ENCODE measurements at regions not wholly inside any gene's neighbourhood (a gene's known extent, or its start where the extent isn't known, plus 50 kb on each side); places are given as distances from the start of the nearest gene placed in this dataset.

DNA sequence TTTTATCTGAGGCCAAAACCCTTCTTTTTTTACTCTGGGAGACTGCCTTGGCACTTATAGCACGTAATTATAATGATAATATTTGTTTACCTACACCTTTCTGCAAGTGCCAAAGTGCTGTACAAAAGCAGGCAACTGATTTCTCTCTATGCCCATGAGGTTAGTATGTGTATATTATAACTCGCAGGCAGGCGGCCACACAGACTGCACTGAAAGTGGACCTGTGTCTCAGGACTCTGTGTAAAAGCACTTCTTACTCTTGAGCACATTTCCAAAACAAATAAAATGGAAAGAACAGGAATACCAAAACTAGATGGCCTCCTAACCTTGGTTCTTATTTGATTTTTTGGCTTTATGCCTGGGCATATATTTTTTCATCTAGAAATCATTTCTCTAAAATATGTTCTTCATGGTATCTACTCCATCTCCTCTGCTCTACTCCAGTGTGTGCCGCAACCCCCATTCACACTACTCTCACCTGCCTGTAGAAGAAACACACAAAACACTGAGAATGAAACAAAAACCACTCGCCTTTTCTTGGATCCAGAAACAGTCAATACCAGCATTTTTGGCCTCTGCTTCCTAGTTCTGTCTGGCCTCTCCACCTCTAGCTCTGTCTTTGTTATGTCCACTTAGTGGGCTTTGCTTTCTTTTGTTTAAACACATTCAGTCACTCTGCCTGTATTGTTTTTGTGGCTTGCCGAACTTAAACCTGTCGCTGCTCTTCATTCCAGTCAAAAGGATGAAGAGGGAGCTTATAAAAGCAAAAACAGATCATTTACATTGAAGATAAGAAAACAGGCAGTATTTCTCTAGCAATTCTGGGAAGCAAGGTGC lies 934.5 kb upstream of the TENM3 start:
- intact Hi-C loops (cut with DNase I), result no loop called here
- Histone ChIP-seq H3K4me3 (replicated peaks in 1 of 3) (no peak overlapping the region), H3K27me3 (no peaks in the 10 kb centered on the region), H3K4me1 (no peaks in the 10 kb centered on the region), H3K9me3 (no peaks in the 10 kb centered on the region), H3K27ac (no peak overlapping the region), H3K36me3 (no peaks in the 10 kb centered on the region)
- peak; percentile 14 to 20 for DNase-seq
- WGBS, 2 donors, result 25% methylated on average over 7 of the region's 7 CpGs
- TF ChIP-seq POLR2A (IDR thresholded peaks at IDR 0.05), result no peak
- TF ChIP-seq, protein P1, sequence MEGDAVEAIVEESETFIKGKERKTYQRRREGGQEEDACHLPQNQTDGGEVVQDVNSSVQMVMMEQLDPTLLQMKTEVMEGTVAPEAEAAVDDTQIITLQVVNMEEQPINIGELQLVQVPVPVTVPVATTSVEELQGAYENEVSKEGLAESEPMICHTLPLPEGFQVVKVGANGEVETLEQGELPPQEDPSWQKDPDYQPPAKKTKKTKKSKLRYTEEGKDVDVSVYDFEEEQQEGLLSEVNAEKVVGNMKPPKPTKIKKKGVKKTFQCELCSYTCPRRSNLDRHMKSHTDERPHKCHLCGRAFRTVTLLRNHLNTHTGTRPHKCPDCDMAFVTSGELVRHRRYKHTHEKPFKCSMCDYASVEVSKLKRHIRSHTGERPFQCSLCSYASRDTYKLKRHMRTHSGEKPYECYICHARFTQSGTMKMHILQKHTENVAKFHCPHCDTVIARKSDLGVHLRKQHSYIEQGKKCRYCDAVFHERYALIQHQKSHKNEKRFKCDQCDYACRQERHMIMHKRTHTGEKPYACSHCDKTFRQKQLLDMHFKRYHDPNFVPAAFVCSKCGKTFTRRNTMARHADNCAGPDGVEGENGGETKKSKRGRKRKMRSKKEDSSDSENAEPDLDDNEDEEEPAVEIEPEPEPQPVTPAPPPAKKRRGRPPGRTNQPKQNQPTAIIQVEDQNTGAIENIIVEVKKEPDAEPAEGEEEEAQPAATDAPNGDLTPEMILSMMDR (IDR thresholded peaks at IDR 0.05), result peak in 1 of 6 experiments; percentile 26

DNA sequence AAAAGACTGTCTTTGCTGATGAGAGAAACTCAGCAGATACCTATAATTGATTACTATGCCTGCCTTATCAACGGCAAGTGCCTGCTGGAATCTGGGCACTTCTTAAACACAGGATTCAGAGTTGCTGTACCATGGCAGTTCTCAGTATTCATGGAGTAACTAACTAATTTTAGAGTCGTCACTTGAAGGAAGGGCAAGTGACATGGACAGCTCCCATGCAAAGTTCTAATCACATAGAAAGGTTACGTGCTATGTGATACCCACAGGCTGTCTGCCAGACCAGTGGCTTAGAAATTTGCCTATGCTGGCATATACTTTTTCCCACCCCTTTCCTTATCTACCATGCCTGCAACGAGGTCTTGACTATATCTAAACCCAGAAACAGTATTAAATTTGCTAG lies 931.1 kb upstream of the TENM3 start:
- no peaks in the 10 kb centered on the region for H3K4me1 ChIP-seq
- TF ChIP-seq, protein P1 (IDR thresholded peaks at IDR 0.05), result no peak
- TF ChIP-seq POLR2A (IDR thresholded peaks at IDR 0.05), result no peak
- H3K36me3 ChIP-seq, result no peaks in the 10 kb centered on the region
- no peak for DNase-seq
- no peak overlapping the region for H3K27ac ChIP-seq
- intact Hi-C loops (cut with DNase I), result no loop called here
- no peak overlapping the region for H3K4me3 ChIP-seq (replicated peaks in 1 of 3)
- no peaks in the 10 kb centered on the region for H3K9me3 ChIP-seq
- H3K27me3 ChIP-seq, result no peaks in the 10 kb centered on the region
- 61 to 75% methylated on average over 4 of the region's 4 CpGs for WGBS, 2 donors

DNA sequence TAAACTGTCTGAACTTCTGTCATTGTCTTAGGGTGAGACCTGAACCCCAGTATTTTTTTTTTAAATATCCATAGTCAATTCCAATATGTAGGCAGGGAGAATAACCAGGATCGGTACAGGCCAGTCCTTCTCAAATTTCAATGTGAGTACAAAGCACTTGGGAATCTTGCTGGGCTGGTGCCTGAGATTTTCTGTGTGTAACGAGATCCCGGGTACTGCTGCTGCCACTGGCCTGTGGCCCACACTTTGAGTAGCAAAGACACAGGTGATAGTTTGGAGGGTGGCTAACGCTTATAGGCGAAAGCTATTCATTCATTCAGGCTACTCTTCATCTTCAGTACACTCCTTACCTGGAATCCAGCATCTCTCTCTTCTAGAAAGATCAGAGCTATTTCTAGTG lies 923.6 kb upstream of the TENM3 start:
- Histone ChIP-seq H3K27ac (no peak overlapping the region), H3K4me3 (replicated peaks in 1 of 3) (no peak overlapping the region), H3K9me3 (no peaks in the 10 kb centered on the region), H3K36me3 (no peaks in the 10 kb centered on the region), H3K4me1 (no peaks in the 10 kb centered on the region), H3K27me3 (no peaks in the 10 kb centered on the region)
- intact Hi-C loops (cut with DNase I), result no loop called here
- WGBS, 2 donors, result 40 to 55% methylated on average over 5 of the region's 5 CpGs
- no peak for TF ChIP-seq POLR2A (IDR thresholded peaks at IDR 0.05)
- TF ChIP-seq, protein P1 (IDR thresholded peaks at IDR 0.05), result no peak
- no peak for DNase-seq

DNA sequence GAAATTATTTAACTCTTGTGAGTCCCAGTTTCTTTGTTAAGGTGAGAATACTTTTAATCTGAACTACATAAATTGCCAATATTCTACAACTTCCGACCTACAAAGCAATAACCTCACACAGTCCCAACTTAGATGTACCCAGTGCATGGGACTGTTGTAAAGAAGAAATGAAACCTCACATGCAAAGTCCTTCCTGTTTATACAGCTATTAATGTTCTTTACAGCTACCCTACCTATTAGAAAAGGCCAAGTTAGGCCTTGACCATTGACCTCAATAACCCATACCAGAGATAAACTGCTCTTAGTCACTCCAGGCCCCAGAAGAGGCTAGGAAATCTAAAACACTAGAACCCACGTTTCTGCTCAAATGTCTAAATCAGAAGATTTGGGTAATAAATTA lies 920.1 kb upstream of the TENM3 start:
- Histone ChIP-seq H3K4me1 (no peaks in the 10 kb centered on the region), H3K27ac (no peak overlapping the region), H3K9me3 (no peaks in the 10 kb centered on the region), H3K4me3 (replicated peaks in 1 of 3) (no peak overlapping the region), H3K36me3 (no peaks in the 10 kb centered on the region), H3K27me3 (no peaks in the 10 kb centered on the region)
- WGBS, 2 donors, result 85 to 87% methylated on average over 2 of the region's 2 CpGs
- no peak for DNase-seq
- intact Hi-C loops (cut with DNase I), result no loop called here
- TF ChIP-seq POLR2A (IDR thresholded peaks at IDR 0.05), result no peak
- TF ChIP-seq, protein P1 (IDR thresholded peaks at IDR 0.05), result no peak

DNA sequence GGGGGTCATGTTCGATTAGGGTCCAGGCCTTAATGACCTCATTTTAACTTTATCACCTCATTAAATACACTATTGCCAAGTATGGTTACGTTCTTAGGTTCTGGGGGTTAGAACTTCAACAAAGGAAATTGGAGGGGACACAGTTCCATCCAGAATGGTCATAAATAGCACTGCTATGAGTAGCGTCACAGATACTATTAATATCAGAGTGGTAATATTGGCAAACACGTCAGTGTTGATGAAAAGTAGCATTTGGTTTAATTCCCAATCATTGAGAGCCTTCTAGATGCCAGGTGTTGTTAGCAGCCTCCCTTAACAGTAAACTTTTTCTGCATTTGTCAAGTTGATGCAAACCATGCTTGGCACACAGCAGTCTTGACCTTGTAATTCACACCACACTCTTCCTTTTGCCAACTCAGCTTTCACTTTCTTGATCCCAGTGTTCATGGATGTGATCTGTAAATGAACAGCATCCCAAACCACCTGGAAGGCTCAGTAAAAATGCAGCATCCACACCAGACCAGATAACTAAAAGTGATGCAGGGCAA lies 912.5 kb upstream of the TENM3 start:
- no peaks in the 10 kb centered on the region for H3K9me3 ChIP-seq
- 81 to 86% methylated on average over 4 of the region's 4 CpGs for WGBS, 2 donors
- intact Hi-C loops (cut with DNase I), result no loop called here

More for the DNA sequence above, 912.5 kb upstream of the TENM3 start:
- no peak for TF ChIP-seq POLR2A (IDR thresholded peaks at IDR 0.05)
- TF ChIP-seq, protein P1 (IDR thresholded peaks at IDR 0.05), result no peak
- no peak for DNase-seq
- H3K4me1 ChIP-seq, result no peaks in the 10 kb centered on the region
- no peak overlapping the region for H3K4me3 ChIP-seq (replicated peaks in 1 of 3)
- no peaks in the 10 kb centered on the region for H3K36me3 ChIP-seq
- H3K27ac ChIP-seq, result no peak overlapping the region
- H3K27me3 ChIP-seq, result no peaks in the 10 kb centered on the region
